ENCODE measurements at regions not wholly inside any gene's neighbourhood (a gene's known extent, or its start where the extent isn't known, plus 50 kb on each side); places are given as distances from the start of the nearest gene placed in this dataset.

- no peak overlapping the region for H3K27ac ChIP-seq (ENCODE audit: low read depth, low read length)
- no peaks in the 10 kb centered on the region for H3K36me3 Mint-ChIP-seq (ENCODE audit: low read depth)
- no peaks in the 10 kb centered on the region for H3K9me3 Mint-ChIP-seq
Measured at GRCh38 chr18:44497757-44498490, 182.8 kb upstream of the SETBP1 start.

GRCh38 chr18:44500808-44501610 is 179.7 kb upstream of the SETBP1 start:
- no peak overlapping the region for H3K9ac ChIP-seq (ENCODE audit: extremely low read depth, low read length, poor library complexity, severe bottlenecking)
- no peaks in the 10 kb centered on the region for H3K9me3 Mint-ChIP-seq
- no peak for TF ChIP-seq CTCF (conservative IDR thresholded peaks at IDR 0.05)
- no peaks in the 10 kb centered on the region for H3K27me3 ChIP-seq (ENCODE audit: control insufficient read depth, insufficient read depth, low read length, poor library complexity, severe bottlenecking)
- no peak overlapping the region for H3K4me3 ChIP-seq (ENCODE audit: low read length)
- no peak overlapping the region for H3K27ac Mint-ChIP-seq
- no peaks in the 10 kb centered on the region for H3K4me1 ChIP-seq (ENCODE audit: control insufficient read depth, insufficient read depth, low read length)
- H3K4me1 Mint-ChIP-seq, result no peaks in the 10 kb centered on the region
- H3K36me3 Mint-ChIP-seq (ENCODE audit: low read depth), result no peaks in the 10 kb centered on the region
- DNase-seq, result no peak
- no peak overlapping the region for H3K4me3 Mint-ChIP-seq
- no peak overlapping the region for H3K27ac ChIP-seq (ENCODE audit: low read depth, low read length)
- H3K27me3 Mint-ChIP-seq (ENCODE audit: insufficient read depth), result no peaks in the 10 kb centered on the region
- 87 to 88% methylated on average over 1 to 2 of the region's 2 CpGs for WGBS, 2 experiments (ENCODE audit: insufficient coverage in 1 of 2, insufficient read length in 1 of 2)
- no peaks in the 10 kb centered on the region for H3K36me3 ChIP-seq (ENCODE audit: control insufficient read depth, insufficient read depth, low read length)
- no peaks in the 10 kb centered on the region for H3K9me3 ChIP-seq (ENCODE audit: control insufficient read depth, low read length)

More at GRCh38 chr18:44497757-44498490, 182.8 kb upstream of the SETBP1 start:
- DNase-seq, result no peak
- Mint-ChIP-seq H3K27ac (no peak overlapping the region), H3K4me3 (no peak overlapping the region), H3K27me3 (ENCODE audit: insufficient read depth) (no peaks in the 10 kb centered on the region), H3K4me1 (no peaks in the 10 kb centered on the region)
- Histone ChIP-seq H3K9ac (ENCODE audit: extremely low read depth, low read length, poor library complexity, severe bottlenecking) (no peak overlapping the region), H3K4me1 (ENCODE audit: control insufficient read depth, insufficient read depth, low read length) (no peaks in the 10 kb centered on the region), H3K36me3 (ENCODE audit: control insufficient read depth, insufficient read depth, low read length) (no peaks in the 10 kb centered on the region), H3K4me3 (ENCODE audit: low read length) (no peak overlapping the region), H3K27me3 (ENCODE audit: control insufficient read depth, insufficient read depth, low read length, poor library complexity, severe bottlenecking) (no peaks in the 10 kb centered on the region), H3K9me3 (ENCODE audit: control insufficient read depth, low read length) (no peaks in the 10 kb centered on the region)
- WGBS, 2 experiments (ENCODE audit: insufficient coverage in 1 of 2, insufficient read length in 1 of 2), result 94 to 100% methylated on average over 2 to 3 of the region's 3 CpGs
- no peak for TF ChIP-seq CTCF (conservative IDR thresholded peaks at IDR 0.05)

GRCh38 chr18:44502221-44502620 is 178.5 kb upstream of the SETBP1 start:
- H3K27me3 Mint-ChIP-seq (ENCODE audit: insufficient read depth), result no peaks in the 10 kb centered on the region
- H3K9ac ChIP-seq (ENCODE audit: extremely low read depth, low read length, poor library complexity, severe bottlenecking), result no peak overlapping the region
- H3K9me3 ChIP-seq (ENCODE audit: control insufficient read depth, low read length), result no peaks in the 10 kb centered on the region
- no peak for DNase-seq
- TF ChIP-seq CTCF (conservative IDR thresholded peaks at IDR 0.05), result no peak
- no peak overlapping the region for H3K27ac ChIP-seq (ENCODE audit: low read depth, low read length)
- no peak overlapping the region for H3K27ac Mint-ChIP-seq
- H3K4me1 Mint-ChIP-seq, result no peaks in the 10 kb centered on the region
- no peak overlapping the region for H3K4me3 ChIP-seq (ENCODE audit: low read length)
- H3K36me3 Mint-ChIP-seq (ENCODE audit: low read depth), result no peaks in the 10 kb centered on the region
- no peaks in the 10 kb centered on the region for H3K9me3 Mint-ChIP-seq
- no peak overlapping the region for H3K4me3 Mint-ChIP-seq
- H3K4me1 ChIP-seq (ENCODE audit: control insufficient read depth, insufficient read depth, low read length), result no peaks in the 10 kb centered on the region
- H3K36me3 ChIP-seq (ENCODE audit: control insufficient read depth, insufficient read depth, low read length), result no peaks in the 10 kb centered on the region
- H3K27me3 ChIP-seq (ENCODE audit: control insufficient read depth, insufficient read depth, low read length, poor library complexity, severe bottlenecking), result no peaks in the 10 kb centered on the region
- 87% methylated on average over 1 of the region's 1 CpG; no CpG with 5 or more reads in 1 of the 2 experiments for WGBS, 2 experiments (ENCODE audit: insufficient coverage in 1 of 2, insufficient read length in 1 of 2)

Measured in endodermal cell (in vitro differentiated cells).